ENCODE measurements at regions not wholly inside any gene's neighbourhood (a gene's known extent, or its start where the extent isn't known, plus 50 kb on each side); places are given as distances from the start of the nearest gene placed in this dataset.

- no peaks in the 10 kb centered on the region for H3K36me3 Mint-ChIP-seq (ENCODE audit: low read depth)
- H3K4me1 Mint-ChIP-seq (ENCODE audit: low read depth) = no peaks in the 10 kb centered on the region
- no peaks in the 10 kb centered on the region for H3K27me3 Mint-ChIP-seq
- peaks cover 18% of the 10 kb centered on the region for H3K9me3 Mint-ChIP-seq
- DNase-seq = no peak
- no peak overlapping the region for H3K27ac Mint-ChIP-seq
- H3K4me3 Mint-ChIP-seq = no peak overlapping the region
Measured at GRCh38 chr18:52063923-52064322, 276.1 kb upstream of the DCC start.

GRCh38 chr18:52069201-52069600 is 270.8 kb upstream of the DCC start:
- DNase-seq = no peak
- Mint-ChIP-seq H3K4me3 (no peak overlapping the region), H3K4me1 (ENCODE audit: low read depth) (no peaks in the 10 kb centered on the region), H3K27ac (no peak overlapping the region), H3K27me3 (no peaks in the 10 kb centered on the region), H3K9me3 (peaks cover 17% of the 10 kb centered on the region), H3K36me3 (ENCODE audit: low read depth) (no peaks in the 10 kb centered on the region)

- Mint-ChIP-seq H3K36me3 (ENCODE audit: low read depth) (no peaks in the 10 kb centered on the region), H3K9me3 (peaks cover 15% of the 10 kb centered on the region), H3K4me1 (ENCODE audit: low read depth) (no peaks in the 10 kb centered on the region), H3K27me3 (no peaks in the 10 kb centered on the region), H3K4me3 (no peak overlapping the region), H3K27ac (no peak overlapping the region)
- no peak for DNase-seq
Measured at GRCh38 chr18:52070291-52070756, 269.7 kb upstream of the DCC start.

GRCh38 chr18:52077251-52077983 is 262.6 kb upstream of the DCC start:
- DNase-seq = no peak
- H3K36me3 Mint-ChIP-seq (ENCODE audit: low read depth) = no peaks in the 10 kb centered on the region
- H3K27ac Mint-ChIP-seq = no peak overlapping the region
- H3K27me3 Mint-ChIP-seq = no peaks in the 10 kb centered on the region
- H3K4me1 Mint-ChIP-seq (ENCODE audit: low read depth) = no peaks in the 10 kb centered on the region
- H3K4me3 Mint-ChIP-seq = no peak overlapping the region
- H3K9me3 Mint-ChIP-seq = no peaks in the 10 kb centered on the region

- no peaks in the 10 kb centered on the region for H3K4me1 Mint-ChIP-seq (ENCODE audit: low read depth)
- no peaks in the 10 kb centered on the region for H3K9me3 Mint-ChIP-seq
- no peak overlapping the region for H3K27ac Mint-ChIP-seq
- H3K36me3 Mint-ChIP-seq (ENCODE audit: low read depth) = no peaks in the 10 kb centered on the region
- no peak for DNase-seq
- no peak overlapping the region for H3K4me3 Mint-ChIP-seq
- H3K27me3 Mint-ChIP-seq = no peaks in the 10 kb centered on the region
Measured at GRCh38 chr18:52082246-52082645, 257.8 kb upstream of the DCC start.

GRCh38 chr18:52087140-52087539 is 252.9 kb upstream of the DCC start:
- Mint-ChIP-seq H3K4me3 (no peak overlapping the region), H3K27ac (no peak overlapping the region), H3K27me3 (no peaks in the 10 kb centered on the region), H3K9me3 (no peaks in the 10 kb centered on the region), H3K4me1 (ENCODE audit: low read depth) (no peaks in the 10 kb centered on the region), H3K36me3 (ENCODE audit: low read depth) (no peaks in the 10 kb centered on the region)
- no peak for DNase-seq

GRCh38 chr18:52090005-52090404 is 250.0 kb upstream of the DCC start:
- Mint-ChIP-seq H3K4me3 (no peak overlapping the region), H3K4me1 (ENCODE audit: low read depth) (no peaks in the 10 kb centered on the region), H3K9me3 (peaks cover 2% of the 10 kb centered on the region), H3K27me3 (no peaks in the 10 kb centered on the region), H3K27ac (no peak overlapping the region), H3K36me3 (ENCODE audit: low read depth) (no peaks in the 10 kb centered on the region)
- DNase-seq = no peak

- H3K4me3 Mint-ChIP-seq = no peak overlapping the region
- H3K36me3 Mint-ChIP-seq (ENCODE audit: low read depth) = no peaks in the 10 kb centered on the region
- peaks cover 2% of the 10 kb centered on the region for H3K9me3 Mint-ChIP-seq
- H3K4me1 Mint-ChIP-seq (ENCODE audit: low read depth) = no peaks in the 10 kb centered on the region
- no peaks in the 10 kb centered on the region for H3K27me3 Mint-ChIP-seq
- no peak for DNase-seq
- no peak overlapping the region for H3K27ac Mint-ChIP-seq
Measured at GRCh38 chr18:52093171-52093570, 246.8 kb upstream of the DCC start.

- no peaks in the 10 kb centered on the region for H3K36me3 Mint-ChIP-seq (ENCODE audit: low read depth)
- no peak overlapping the region for H3K4me3 Mint-ChIP-seq
- H3K27ac Mint-ChIP-seq = no peak overlapping the region
- H3K27me3 Mint-ChIP-seq = no peaks in the 10 kb centered on the region
- H3K9me3 Mint-ChIP-seq = no peaks in the 10 kb centered on the region
- no peaks in the 10 kb centered on the region for H3K4me1 Mint-ChIP-seq (ENCODE audit: low read depth)
- DNase-seq = no peak
Measured at GRCh38 chr18:52118684-52119083, 221.3 kb upstream of the DCC start.

GRCh38 chr18:52130624-52131301 is 209.2 kb upstream of the DCC start:
- Mint-ChIP-seq H3K27ac (no peak overlapping the region), H3K9me3 (peaks cover 10% of the 10 kb centered on the region), H3K4me1 (ENCODE audit: low read depth) (no peaks in the 10 kb centered on the region), H3K27me3 (no peaks in the 10 kb centered on the region), H3K4me3 (no peak overlapping the region), H3K36me3 (ENCODE audit: low read depth) (no peaks in the 10 kb centered on the region)
- DNase-seq = no peak

GRCh38 chr18:52131845-52132244 is 208.2 kb upstream of the DCC start:
- no peak for DNase-seq
- peaks cover 11% of the 10 kb centered on the region for H3K9me3 Mint-ChIP-seq
- H3K4me3 Mint-ChIP-seq = no peak overlapping the region
- H3K27ac Mint-ChIP-seq = no peak overlapping the region
- no peaks in the 10 kb centered on the region for H3K27me3 Mint-ChIP-seq
- H3K36me3 Mint-ChIP-seq (ENCODE audit: low read depth) = no peaks in the 10 kb centered on the region
- H3K4me1 Mint-ChIP-seq (ENCODE audit: low read depth) = no peaks in the 10 kb centered on the region

GRCh38 chr18:52136532-52136931 is 203.5 kb upstream of the DCC start:
- Mint-ChIP-seq H3K4me1 (ENCODE audit: low read depth) (no peaks in the 10 kb centered on the region), H3K4me3 (no peak overlapping the region), H3K27me3 (no peaks in the 10 kb centered on the region), H3K9me3 (peaks cover 23% of the 10 kb centered on the region), H3K27ac (no peak overlapping the region), H3K36me3 (ENCODE audit: low read depth) (no peaks in the 10 kb centered on the region)
- no peak for DNase-seq

GRCh38 chr18:52140986-52141385 is 199.0 kb upstream of the DCC start:
- Mint-ChIP-seq H3K27ac (no peak overlapping the region), H3K4me3 (no peak overlapping the region), H3K27me3 (no peaks in the 10 kb centered on the region), H3K36me3 (ENCODE audit: low read depth) (no peaks in the 10 kb centered on the region), H3K4me1 (ENCODE audit: low read depth) (no peaks in the 10 kb centered on the region), H3K9me3 (peaks cover 23% of the 10 kb centered on the region)
- no peak for DNase-seq

- Mint-ChIP-seq H3K27me3 (no peaks in the 10 kb centered on the region), H3K27ac (no peak overlapping the region), H3K36me3 (ENCODE audit: low read depth) (no peaks in the 10 kb centered on the region), H3K4me3 (no peak overlapping the region), H3K9me3 (peaks cover 14% of the 10 kb centered on the region), H3K4me1 (ENCODE audit: low read depth) (no peaks in the 10 kb centered on the region)
- no peak for DNase-seq
Measured at GRCh38 chr18:52150050-52150449, 189.9 kb upstream of the DCC start.

- no peaks in the 10 kb centered on the region for H3K27me3 Mint-ChIP-seq
- H3K27ac Mint-ChIP-seq = no peak overlapping the region
Measured at GRCh38 chr18:52152036-52152435, 188.0 kb upstream of the DCC start.

More at GRCh38 chr18:52152036-52152435, 188.0 kb upstream of the DCC start:
- peaks cover 9% of the 10 kb centered on the region for H3K9me3 Mint-ChIP-seq
- H3K4me1 Mint-ChIP-seq (ENCODE audit: low read depth) = no peaks in the 10 kb centered on the region
- H3K4me3 Mint-ChIP-seq = no peak overlapping the region
- DNase-seq = no peak
- H3K36me3 Mint-ChIP-seq (ENCODE audit: low read depth) = no peaks in the 10 kb centered on the region
